ENCODE measurements at regions not wholly inside any gene's neighbourhood (a gene's known extent, or its start where the extent isn't known, plus 50 kb on each side); places are given as distances from the start of the nearest gene placed in this dataset.

GRCh38 chr3:180352261-180352660 lies 249.7 kb upstream of the TTC14 start:
- no peak for TF ChIP-seq EP300 (IDR thresholded peaks at IDR 0.05; ENCODE audit: borderline replicate concordance in 1 of 2, low read depth in 1 of 2, low read length in 1 of 2)
- TF ChIP-seq USF2 (IDR thresholded peaks at IDR 0.05; ENCODE audit: borderline replicate concordance, low read depth, low read length) = no peak
- TF ChIP-seq MXI1 (IDR thresholded peaks at IDR 0.05; ENCODE audit: low read depth, low read length) = no peak
- no peak for TF ChIP-seq CTCF (IDR thresholded peaks at IDR 0.05)

Data from SK-N-SH (cell line).